PC-3 (cell line): ENCODE measurements at regions not wholly inside any gene's neighbourhood (a gene's known extent, or its start where the extent isn't known, plus 50 kb on each side); places are given as distances from the start of the nearest gene placed in this dataset.

Source experiments
- EZH2 ChIP-seq: fragments of 300-600 bp; sonication (generic); IDR thresholded peaks from one replicate; pipeline ENCODE4 v1.6.1; 2017; ENCODE audit warnings: antibody characterized with exemption, mild to moderate bottlenecking, low read length; ENCODE audit not compliant: unreplicated experiment
- EZH2phosphoT487 ChIP-seq: fragments of 300-600 bp; sonication (generic); IDR thresholded peaks from 2 replicates; pipeline ENCODE4 v1.6.1; 2018; ENCODE audit warnings: mild to moderate bottlenecking, antibody characterized with exemption, low read length, borderline replicate concordance
- TF ChIP-seq, protein P1 (sequence below): fragments of 300-600 bp; sonication (generic); conservative IDR thresholded peaks from 2 replicates; pipeline ENCODE4 v1.5.1; 2017; ENCODE audit warnings: antibody characterized with exemption, low read depth, mild to moderate bottlenecking, low read length

GRCh38 chr18:44425161-44425560 lies 255.5 kb upstream of the SETBP1 start:
- TF ChIP-seq, protein P1, sequence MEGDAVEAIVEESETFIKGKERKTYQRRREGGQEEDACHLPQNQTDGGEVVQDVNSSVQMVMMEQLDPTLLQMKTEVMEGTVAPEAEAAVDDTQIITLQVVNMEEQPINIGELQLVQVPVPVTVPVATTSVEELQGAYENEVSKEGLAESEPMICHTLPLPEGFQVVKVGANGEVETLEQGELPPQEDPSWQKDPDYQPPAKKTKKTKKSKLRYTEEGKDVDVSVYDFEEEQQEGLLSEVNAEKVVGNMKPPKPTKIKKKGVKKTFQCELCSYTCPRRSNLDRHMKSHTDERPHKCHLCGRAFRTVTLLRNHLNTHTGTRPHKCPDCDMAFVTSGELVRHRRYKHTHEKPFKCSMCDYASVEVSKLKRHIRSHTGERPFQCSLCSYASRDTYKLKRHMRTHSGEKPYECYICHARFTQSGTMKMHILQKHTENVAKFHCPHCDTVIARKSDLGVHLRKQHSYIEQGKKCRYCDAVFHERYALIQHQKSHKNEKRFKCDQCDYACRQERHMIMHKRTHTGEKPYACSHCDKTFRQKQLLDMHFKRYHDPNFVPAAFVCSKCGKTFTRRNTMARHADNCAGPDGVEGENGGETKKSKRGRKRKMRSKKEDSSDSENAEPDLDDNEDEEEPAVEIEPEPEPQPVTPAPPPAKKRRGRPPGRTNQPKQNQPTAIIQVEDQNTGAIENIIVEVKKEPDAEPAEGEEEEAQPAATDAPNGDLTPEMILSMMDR, result no peak
- TF ChIP-seq EZH2 (no peak), EZH2phosphoT487 (no peak)
